Ascending aorta (tissue), 2 donors: ENCODE measurements at regions not wholly inside any gene's neighbourhood (a gene's known extent, or its start where the extent isn't known, plus 50 kb on each side); places are given as distances from the start of the nearest gene placed in this dataset.

Experiments used
- DNase-seq, 2 donors: peaks; one replicate each; pipeline ENCODE4 v3.0.0-alpha.2; 2019; ENCODE audit warnings: low spot score in 2 of 2
- H3K27ac ChIP-seq, 2 donors: fragments of 200-600 bp; sonication (generic); one replicate each; pipeline ENCODE4 v1.5.1; 2016 to 2017; ENCODE audit warnings: mild to moderate bottlenecking in 1 of 2
- H3K27me3 ChIP-seq: fragments of 200-600 bp; sonication (generic); one replicate; pipeline ENCODE4 v1.5.1; 2017
- H3K36me3 ChIP-seq, 2 donors: fragments of 200-600 bp; sonication (generic); one replicate each; pipeline ENCODE4 v1.5.1; 2016
- H3K4me1 ChIP-seq, 2 donors: fragments of 200-600 bp; sonication (generic); one replicate each; pipeline ENCODE4 v1.5.1; 2016 to 2017; ENCODE audit warnings: mild to moderate bottlenecking in 1 of 2
- H3K4me3 ChIP-seq, 2 donors: fragments of 200-600 bp; sonication (generic); one replicate each; pipeline ENCODE4 v1.5.1; 2016 to 2017; ENCODE audit warnings: mild to moderate bottlenecking in 1 of 2
- H3K9me3 ChIP-seq, 2 donors: fragments of 200-600 bp; sonication (generic); one replicate each; pipeline ENCODE4 v1.5.1; 2016
- intact Hi-C: fragments of 100-400 bp; cut with DNase I; formaldehyde crosslinking; loops from one replicate; pipeline ENCODE4 v1.15.1; 2023
- TF ChIP-seq, protein P1 (sequence below), 3 experiments: fragments of 200-600 bp in 2 of 3; fragments of 450-650 bp in 1 of 3; sonication (generic) in 2 of 3; IDR thresholded peaks; one replicate each; pipeline ENCODE4 v1.5.1; 2016 to 2019; ENCODE audit warnings: antibody characterized with exemption in 3 of 3, mild to moderate bottlenecking in 1 of 3, moderate library complexity in 1 of 3

DNA sequence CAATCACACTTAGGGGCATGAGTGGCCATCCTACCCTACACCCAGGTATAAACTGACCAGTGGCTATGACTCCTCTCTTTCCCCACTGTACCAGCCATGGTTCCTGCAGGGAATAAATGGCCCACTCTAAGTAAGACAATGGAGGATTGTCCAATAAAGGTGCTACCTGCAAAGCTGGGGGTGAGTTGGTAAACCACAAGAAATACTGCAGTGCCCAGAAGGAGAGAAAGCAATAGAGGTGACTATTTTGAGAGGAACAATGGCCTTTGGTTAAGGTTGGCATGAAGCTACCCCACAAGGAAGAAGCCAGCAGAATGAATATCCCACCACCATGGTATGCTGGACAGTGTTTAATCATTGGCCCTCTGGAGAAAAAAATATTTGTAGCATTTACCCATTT is 233.3 kb upstream of the ECI2 start:
- no peak for DNase-seq
- H3K27ac ChIP-seq: no peak overlapping the region
- no peak overlapping the region for H3K4me3 ChIP-seq
- H3K36me3 ChIP-seq: no peaks in the 10 kb centered on the region
- intact Hi-C loops: no loop called here
- no peaks in the 10 kb centered on the region for H3K4me1 ChIP-seq
- TF ChIP-seq, protein P1, sequence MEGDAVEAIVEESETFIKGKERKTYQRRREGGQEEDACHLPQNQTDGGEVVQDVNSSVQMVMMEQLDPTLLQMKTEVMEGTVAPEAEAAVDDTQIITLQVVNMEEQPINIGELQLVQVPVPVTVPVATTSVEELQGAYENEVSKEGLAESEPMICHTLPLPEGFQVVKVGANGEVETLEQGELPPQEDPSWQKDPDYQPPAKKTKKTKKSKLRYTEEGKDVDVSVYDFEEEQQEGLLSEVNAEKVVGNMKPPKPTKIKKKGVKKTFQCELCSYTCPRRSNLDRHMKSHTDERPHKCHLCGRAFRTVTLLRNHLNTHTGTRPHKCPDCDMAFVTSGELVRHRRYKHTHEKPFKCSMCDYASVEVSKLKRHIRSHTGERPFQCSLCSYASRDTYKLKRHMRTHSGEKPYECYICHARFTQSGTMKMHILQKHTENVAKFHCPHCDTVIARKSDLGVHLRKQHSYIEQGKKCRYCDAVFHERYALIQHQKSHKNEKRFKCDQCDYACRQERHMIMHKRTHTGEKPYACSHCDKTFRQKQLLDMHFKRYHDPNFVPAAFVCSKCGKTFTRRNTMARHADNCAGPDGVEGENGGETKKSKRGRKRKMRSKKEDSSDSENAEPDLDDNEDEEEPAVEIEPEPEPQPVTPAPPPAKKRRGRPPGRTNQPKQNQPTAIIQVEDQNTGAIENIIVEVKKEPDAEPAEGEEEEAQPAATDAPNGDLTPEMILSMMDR (IDR thresholded peaks at IDR 0.05): no peak
- H3K9me3 ChIP-seq: no peaks in the 10 kb centered on the region
- H3K27me3 ChIP-seq: no peaks in the 10 kb centered on the region

DNA sequence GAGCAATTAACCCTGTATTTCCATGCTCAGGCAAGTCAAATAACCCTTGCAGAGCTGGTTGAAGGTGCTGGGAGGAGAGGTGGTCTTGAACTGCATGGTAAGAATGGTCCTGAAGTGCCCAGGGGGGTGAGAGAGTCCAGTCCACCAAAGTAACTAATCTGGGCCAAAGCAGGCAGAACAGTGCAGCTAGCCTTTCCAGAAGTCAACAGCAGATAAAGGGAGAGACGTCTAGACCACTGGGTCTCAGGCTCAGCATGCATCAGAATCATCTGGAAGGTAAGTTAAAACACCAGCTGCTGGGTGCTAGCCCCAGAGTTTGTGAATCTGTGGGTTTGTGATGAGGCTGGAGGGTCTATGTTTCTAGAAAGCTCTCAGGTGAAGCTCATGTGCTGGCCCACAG is 232.3 kb upstream of the ECI2 start:
- no peaks in the 10 kb centered on the region for H3K27me3 ChIP-seq
- no peaks in the 10 kb centered on the region for H3K9me3 ChIP-seq
- intact Hi-C loops: no loop called here
- H3K4me3 ChIP-seq: no peak overlapping the region
- H3K4me1 ChIP-seq: no peaks in the 10 kb centered on the region
- H3K27ac ChIP-seq: no peak overlapping the region
- DNase-seq: no peak
- no peaks in the 10 kb centered on the region for H3K36me3 ChIP-seq
- TF ChIP-seq, protein P1 (IDR thresholded peaks at IDR 0.05): no peak

DNA sequence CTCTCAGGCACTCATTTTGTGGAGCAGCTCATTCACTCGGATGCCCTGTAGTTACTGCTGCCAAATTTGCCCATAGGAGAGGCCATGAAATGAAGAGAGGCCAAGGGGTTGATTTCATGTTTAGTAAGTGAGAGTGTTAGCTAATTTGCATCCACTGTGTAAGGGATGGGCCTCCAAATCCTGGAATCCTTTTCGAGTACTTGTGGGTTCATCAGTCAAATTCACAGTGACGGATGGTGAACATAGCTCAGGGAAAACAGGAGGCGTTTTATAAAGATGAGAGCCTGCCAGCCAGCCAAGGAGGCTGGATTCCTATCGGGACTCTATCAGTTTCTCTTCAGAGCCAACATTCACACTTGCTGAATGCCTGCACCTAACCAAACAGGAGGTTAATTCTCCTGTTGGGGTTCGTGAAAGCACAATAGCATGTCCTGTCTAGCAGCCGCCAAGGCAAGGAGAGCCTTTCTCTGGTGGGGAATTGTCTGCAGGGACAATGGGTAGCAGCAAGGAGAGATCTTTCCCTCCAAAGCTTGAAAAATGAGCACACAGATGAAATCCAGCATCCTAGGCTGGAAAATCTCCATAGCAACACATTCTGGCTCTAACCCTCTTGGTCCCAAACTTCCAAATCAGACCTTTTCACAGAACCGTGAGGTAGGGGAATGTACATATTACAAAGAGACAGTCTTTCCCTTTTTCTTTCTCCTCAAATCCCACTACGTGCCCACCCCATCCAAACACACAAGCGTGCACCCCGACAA is 231.4 kb upstream of the ECI2 start:
- no peaks in the 10 kb centered on the region for H3K36me3 ChIP-seq
- H3K27ac ChIP-seq: no peak overlapping the region
- no peaks in the 10 kb centered on the region for H3K9me3 ChIP-seq
- no peaks in the 10 kb centered on the region for H3K4me1 ChIP-seq
- no peaks in the 10 kb centered on the region for H3K27me3 ChIP-seq
- peak in 1 of 2 donors; percentile 34 for DNase-seq
- TF ChIP-seq, protein P1 (IDR thresholded peaks at IDR 0.05): no peak
- intact Hi-C loops: no loop called here
- H3K4me3 ChIP-seq: no peak overlapping the region

DNA sequence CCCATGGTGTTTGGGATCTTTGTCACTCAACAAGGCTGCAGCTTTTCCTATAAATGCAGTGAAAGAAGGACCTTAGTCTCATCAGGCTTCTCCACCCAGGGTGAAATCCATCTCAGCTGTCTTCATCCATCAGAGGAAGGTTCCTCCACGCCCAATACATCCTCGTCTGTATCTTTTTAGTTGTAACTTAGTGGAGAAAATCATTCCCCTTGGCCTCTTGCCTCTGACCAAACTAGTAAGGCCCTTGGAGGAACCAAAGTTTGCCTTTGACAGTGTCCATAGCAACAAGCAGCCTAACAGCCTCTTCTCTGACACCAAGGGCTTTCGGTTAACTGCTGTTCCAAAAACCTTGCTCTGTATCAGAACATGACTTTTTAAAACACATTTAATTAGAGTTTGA is 230.3 kb upstream of the ECI2 start:
- TF ChIP-seq, protein P1 (IDR thresholded peaks at IDR 0.05): no peak
- Histone ChIP-seq H3K27ac (no peak overlapping the region), H3K4me3 (no peak overlapping the region), H3K4me1 (no peaks in the 10 kb centered on the region), H3K9me3 (no peaks in the 10 kb centered on the region), H3K27me3 (no peaks in the 10 kb centered on the region), H3K36me3 (no peaks in the 10 kb centered on the region)
- peak in 1 of 2 donors; percentile 9 for DNase-seq
- intact Hi-C loops: no loop called here

DNA sequence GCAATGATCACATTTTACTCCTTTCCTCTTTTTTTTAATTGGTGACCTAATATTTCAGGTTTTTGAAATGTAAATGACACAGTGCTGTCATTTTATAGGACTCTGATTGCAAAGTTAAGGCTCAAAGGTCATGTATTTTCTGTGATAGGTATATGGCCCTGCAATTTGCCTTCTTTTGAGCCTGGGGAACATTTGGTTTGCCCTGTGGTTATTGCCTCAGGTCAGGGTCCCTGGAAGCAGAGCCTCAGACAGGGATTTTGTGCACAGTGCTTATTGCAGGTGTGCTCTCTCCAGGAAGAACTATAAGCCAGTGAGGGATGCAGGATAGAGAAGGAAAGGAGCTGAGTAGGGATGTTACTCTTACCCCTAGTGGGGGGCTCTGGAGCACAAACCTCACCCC is 229.3 kb upstream of the ECI2 start:
- Histone ChIP-seq H3K4me3 (no peak overlapping the region), H3K36me3 (no peaks in the 10 kb centered on the region), H3K9me3 (no peaks in the 10 kb centered on the region), H3K4me1 (no peaks in the 10 kb centered on the region), H3K27me3 (no peaks in the 10 kb centered on the region), H3K27ac (no peak overlapping the region)
- no peak for DNase-seq
- TF ChIP-seq, protein P1 (IDR thresholded peaks at IDR 0.05): no peak
- intact Hi-C loops: no loop called here
